Activated CD8-positive, alpha-beta T cell treated with anti-CD3 and anti-CD28 coated beads for 36 hours (primary cell): ENCODE measurements at regions not wholly inside any gene's neighbourhood (a gene's known extent, or its start where the extent isn't known, plus 50 kb on each side); places are given as distances from the start of the nearest gene placed in this dataset.

Experiments used
- ATAC-seq: fragments of 200-7000 bp; cut with Tn5 transposase; one replicate; pipeline ENCODE4 v1.10.0; 2021; ENCODE audit warnings: mild to moderate bottlenecking, moderate library complexity
- CTCF ChIA-PET: fragments of 350-600 bp; sonication (Branson Sonifier 250); formaldehyde crosslinking; loops from one replicate; lab custom pipeline; 2021; ENCODE audit warnings: antibody characterized with exemption; lab: Charles Lee
- POLR2A ChIA-PET: fragments of 350-600 bp; sonication (Branson Sonifier 250); formaldehyde crosslinking; loops from one replicate; lab custom pipeline; 2021; ENCODE audit warnings: antibody characterized with exemption; lab: Charles Lee
- DNase-seq: peaks from one replicate; pipeline ENCODE4 v3.0.0-alpha.2; 2020
- H3K27ac Mint-ChIP-seq: one replicate; pipeline ENCODE4 v1.8.0; 2021; ENCODE audit warnings: mild to moderate bottlenecking, mixed read lengths
- H3K27me3 Mint-ChIP-seq: one replicate; pipeline ENCODE4 v1.8.0; 2021; ENCODE audit warnings: mixed read lengths
- H3K36me3 Mint-ChIP-seq: one replicate; pipeline ENCODE4 v1.8.0; 2021; ENCODE audit warnings: low read depth, mixed read lengths
- H3K4me1 Mint-ChIP-seq: one replicate; pipeline ENCODE4 v1.8.0; 2021; ENCODE audit warnings: low read depth, mixed read lengths
- H3K4me3 Mint-ChIP-seq: one replicate; pipeline ENCODE4 v1.8.0; 2021; ENCODE audit warnings: mild to moderate bottlenecking, moderate library complexity, mixed read lengths
- H3K9me3 Mint-ChIP-seq: one replicate; pipeline ENCODE4 v1.8.0; 2021; ENCODE audit warnings: mixed read lengths
- intact Hi-C: fragments of 100-400 bp; cut with micrococcal nuclease; formaldehyde crosslinking; loops from one replicate; pipeline ENCODE4 v1.10.0; 2022
- TF ChIP-seq, protein P1 (sequence below): fragments of 200-600 bp; IDR thresholded peaks from one replicate; pipeline ENCODE4 v1.8.0; 2022; ENCODE audit warnings: antibody characterized with exemption, mild to moderate bottlenecking

DNA sequence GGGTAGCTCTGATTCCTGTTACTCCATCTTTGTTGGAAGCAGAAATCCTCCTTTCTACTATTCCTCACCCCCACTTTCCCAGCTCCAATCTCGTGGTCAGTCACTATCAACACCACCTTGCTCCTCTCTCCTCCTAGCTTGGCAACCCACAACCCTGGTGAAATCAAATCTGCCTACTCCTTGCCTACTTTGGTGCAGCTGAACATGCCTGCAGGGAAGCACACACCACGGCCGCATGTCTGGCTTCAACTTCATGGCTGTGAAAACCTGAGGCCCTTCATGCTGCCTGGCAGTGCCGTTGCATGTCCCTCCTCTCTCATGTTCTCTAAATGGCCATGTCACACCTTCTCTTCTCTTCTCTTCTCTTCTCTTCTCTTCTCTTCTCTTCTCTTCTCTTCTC lies 112.4 kb upstream of the FOXA2 start:
- ATAC-seq (no peak), DNase-seq (no peak)
- H3K27ac Mint-ChIP-seq, result no peak overlapping the region
- no peaks in the 10 kb centered on the region for H3K4me1 Mint-ChIP-seq
- CTCF ChIA-PET, result no interaction called here
- intact Hi-C loops, result loop anchor here (10.0 kb wide), 1 partner anchor 538 kb away; no protein-coding TSS in a partner anchor
- no peak overlapping the region for H3K4me3 Mint-ChIP-seq
- TF ChIP-seq, protein P1, sequence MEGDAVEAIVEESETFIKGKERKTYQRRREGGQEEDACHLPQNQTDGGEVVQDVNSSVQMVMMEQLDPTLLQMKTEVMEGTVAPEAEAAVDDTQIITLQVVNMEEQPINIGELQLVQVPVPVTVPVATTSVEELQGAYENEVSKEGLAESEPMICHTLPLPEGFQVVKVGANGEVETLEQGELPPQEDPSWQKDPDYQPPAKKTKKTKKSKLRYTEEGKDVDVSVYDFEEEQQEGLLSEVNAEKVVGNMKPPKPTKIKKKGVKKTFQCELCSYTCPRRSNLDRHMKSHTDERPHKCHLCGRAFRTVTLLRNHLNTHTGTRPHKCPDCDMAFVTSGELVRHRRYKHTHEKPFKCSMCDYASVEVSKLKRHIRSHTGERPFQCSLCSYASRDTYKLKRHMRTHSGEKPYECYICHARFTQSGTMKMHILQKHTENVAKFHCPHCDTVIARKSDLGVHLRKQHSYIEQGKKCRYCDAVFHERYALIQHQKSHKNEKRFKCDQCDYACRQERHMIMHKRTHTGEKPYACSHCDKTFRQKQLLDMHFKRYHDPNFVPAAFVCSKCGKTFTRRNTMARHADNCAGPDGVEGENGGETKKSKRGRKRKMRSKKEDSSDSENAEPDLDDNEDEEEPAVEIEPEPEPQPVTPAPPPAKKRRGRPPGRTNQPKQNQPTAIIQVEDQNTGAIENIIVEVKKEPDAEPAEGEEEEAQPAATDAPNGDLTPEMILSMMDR, result no peak
- H3K36me3 Mint-ChIP-seq, result no peaks in the 10 kb centered on the region
- no peaks in the 10 kb centered on the region for H3K27me3 Mint-ChIP-seq
- POLR2A ChIA-PET, result no interaction called here
- H3K9me3 Mint-ChIP-seq, result no peaks in the 10 kb centered on the region

DNA sequence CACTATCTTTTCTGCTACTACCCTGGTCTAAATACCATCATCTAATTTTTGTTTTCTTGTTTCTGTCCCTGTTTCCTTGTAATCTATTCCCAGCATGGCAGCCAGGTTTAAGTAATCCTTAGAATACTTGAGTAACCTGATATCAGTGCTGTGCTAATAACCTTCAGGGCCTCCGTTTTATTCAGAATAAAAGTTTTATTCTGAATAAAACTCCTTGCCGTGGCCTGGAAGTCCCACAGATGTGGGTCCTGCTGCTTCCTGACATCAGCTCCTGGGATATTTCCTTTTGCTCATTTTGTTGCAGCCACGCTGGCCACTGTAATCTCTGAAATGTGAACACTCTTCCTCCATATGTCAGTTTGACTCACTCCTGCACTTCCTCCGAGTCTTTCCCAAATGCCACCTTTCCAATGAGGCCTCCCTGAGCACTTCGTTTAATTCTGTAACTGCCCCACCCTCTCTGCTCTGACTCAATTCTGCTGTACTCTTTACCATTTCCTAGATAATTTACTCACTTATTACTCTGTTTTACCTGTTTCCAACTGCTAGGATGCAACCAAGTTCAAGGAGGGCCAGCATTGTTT lies 114.0 kb upstream of the FOXA2 start:
- DNase-seq, result no peak
- no peaks in the 10 kb centered on the region for H3K9me3 Mint-ChIP-seq
- TF ChIP-seq, protein P1, result no peak
- no peaks in the 10 kb centered on the region for H3K27me3 Mint-ChIP-seq
- ChIA-PET POLR2A (interaction anchor here (0.6 kb wide), 1 partner anchor 284 kb away, joined by 3 read pairs; no protein-coding TSS in a partner anchor), CTCF (no interaction called here)
- no peak overlapping the region for H3K4me3 Mint-ChIP-seq
- ATAC-seq, result no peak
- intact Hi-C loops, result loop anchor here (10.0 kb wide), 1 partner anchor 536 kb away; no protein-coding TSS in a partner anchor
- no peaks in the 10 kb centered on the region for H3K4me1 Mint-ChIP-seq
- H3K36me3 Mint-ChIP-seq, result no peaks in the 10 kb centered on the region
- H3K27ac Mint-ChIP-seq, result no peak overlapping the region

DNA sequence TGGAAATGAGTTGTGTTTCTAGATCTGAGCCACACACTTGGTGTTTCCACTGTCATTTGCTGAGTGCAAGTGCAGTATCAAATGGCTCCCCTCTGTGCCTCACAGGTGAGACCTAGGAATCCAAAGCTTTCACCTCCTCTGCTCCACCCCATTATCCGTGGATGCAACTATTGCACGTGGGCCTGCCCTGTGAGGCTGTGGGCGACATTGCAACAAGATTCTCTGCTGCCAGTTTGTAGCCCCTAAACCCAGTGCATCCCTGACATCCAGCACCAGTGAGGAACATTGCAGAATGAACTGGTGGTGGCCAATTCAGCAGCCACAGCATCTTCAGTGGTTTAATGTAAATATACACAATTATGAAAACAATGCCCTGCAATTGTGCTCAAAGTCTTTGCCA lies 115.0 kb upstream of the FOXA2 start:
- TF ChIP-seq, protein P1, result no peak
- no peaks in the 10 kb centered on the region for H3K36me3 Mint-ChIP-seq
- ChIA-PET POLR2A (no interaction called here), CTCF (interaction anchor here (5.1 kb wide), 1 partner anchor 8 kb away, joined by 26 read pairs; no protein-coding TSS in a partner anchor)
- H3K4me1 Mint-ChIP-seq, result no peaks in the 10 kb centered on the region
- no peaks in the 10 kb centered on the region for H3K9me3 Mint-ChIP-seq
- H3K27ac Mint-ChIP-seq, result no peak overlapping the region
- DNase-seq, result no peak
- H3K4me3 Mint-ChIP-seq, result no peak overlapping the region
- intact Hi-C loops, result loop anchor here (10.0 kb wide), 1 partner anchor 535 kb away; no protein-coding TSS in a partner anchor
- H3K27me3 Mint-ChIP-seq, result no peaks in the 10 kb centered on the region
- ATAC-seq, result no peak

DNA sequence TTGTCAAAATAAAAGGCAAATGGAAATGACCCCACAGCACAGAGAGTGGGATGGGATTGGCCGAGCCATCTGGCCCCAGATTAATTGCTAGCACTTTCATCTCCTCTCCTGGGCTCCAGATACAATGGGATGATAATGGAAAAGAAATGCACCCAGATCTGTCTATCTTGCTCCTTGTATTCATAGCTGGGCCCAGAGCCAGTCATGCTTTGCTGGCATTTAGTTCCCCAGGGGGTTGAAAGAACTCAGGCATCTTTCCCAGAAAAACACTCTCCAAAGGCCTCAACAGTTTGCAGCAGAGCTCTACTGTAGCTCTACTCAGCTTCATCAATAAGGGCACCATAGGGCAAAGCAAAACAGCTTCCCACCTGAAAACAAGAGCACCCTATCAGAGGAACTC lies 116.0 kb upstream of the FOXA2 start:
- no peaks in the 10 kb centered on the region for H3K36me3 Mint-ChIP-seq
- POLR2A ChIA-PET, result interaction anchor here (0.6 kb wide), 1 partner anchor 15 kb away, joined by 4 read pairs; no protein-coding TSS in a partner anchor
- DNase-seq, result no peak
- intact Hi-C loops, result no loop called here
- H3K27ac Mint-ChIP-seq, result no peak overlapping the region
- TF ChIP-seq, protein P1, result no peak
- ATAC-seq, result no peak
- no peaks in the 10 kb centered on the region for H3K9me3 Mint-ChIP-seq
- H3K4me3 Mint-ChIP-seq, result no peak overlapping the region
- H3K4me1 Mint-ChIP-seq, result no peaks in the 10 kb centered on the region
- H3K27me3 Mint-ChIP-seq, result no peaks in the 10 kb centered on the region
- CTCF ChIA-PET, result interaction anchor here (5.1 kb wide), 1 partner anchor 9 kb away, joined by 26 read pairs; no protein-coding TSS in a partner anchor

DNA sequence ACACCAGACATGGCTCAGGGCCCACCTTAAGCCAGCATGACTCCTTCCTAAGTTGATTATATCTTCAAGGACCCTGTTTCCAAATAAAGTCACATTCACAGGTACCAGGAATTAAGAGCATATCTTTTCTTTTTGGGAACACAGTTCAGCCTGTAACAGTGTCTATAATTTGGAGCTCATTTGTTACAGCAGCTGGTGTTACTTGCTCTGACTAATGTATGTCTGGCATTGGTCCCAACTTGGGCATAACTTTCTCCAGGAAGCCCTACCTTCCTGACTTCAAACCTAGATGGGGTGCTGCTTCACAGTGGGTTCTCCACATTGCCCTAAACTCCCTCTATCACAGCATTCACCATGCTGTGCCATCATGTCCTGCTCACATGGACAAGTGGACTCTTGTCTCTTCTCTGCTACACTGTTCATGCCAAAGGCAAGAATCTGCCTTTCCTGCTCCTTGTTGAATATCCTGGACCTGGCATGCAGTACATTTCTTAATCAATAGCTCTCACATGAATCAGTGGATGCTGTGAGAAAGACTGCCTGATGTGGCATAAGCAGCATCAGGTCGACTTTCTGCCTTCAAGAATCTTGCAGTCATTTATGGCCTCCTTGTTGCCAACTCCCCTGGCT lies 117.4 kb upstream of the FOXA2 start:
- TF ChIP-seq, protein P1, result no peak
- Mint-ChIP-seq H3K27me3 (no peaks in the 10 kb centered on the region), H3K36me3 (no peaks in the 10 kb centered on the region), H3K4me1 (no peaks in the 10 kb centered on the region), H3K4me3 (no peak overlapping the region), H3K9me3 (no peaks in the 10 kb centered on the region), H3K27ac (no peak overlapping the region)
- ATAC-seq (no peak), DNase-seq (no peak)
- intact Hi-C loops, result no loop called here
- CTCF ChIA-PET, result interaction anchor here (5.1 kb wide), 1 partner anchor 11 kb away, joined by 26 read pairs; no protein-coding TSS in a partner anchor
- POLR2A ChIA-PET, result no interaction called here
